Immature natural killer cell (primary cell): ENCODE measurements at regions not wholly inside any gene's neighbourhood (a gene's known extent, or its start where the extent isn't known, plus 50 kb on each side); places are given as distances from the start of the nearest gene placed in this dataset.

Source experiments
- DNase-seq, 3 donors: peaks; one replicate each; pipeline ENCODE4 v3.0.0; 2022; ENCODE audit warnings: mixed read lengths in 1 of 3
- H3K27ac Mint-ChIP-seq, 6 donors: one replicate each; pipeline ENCODE4 v1.8.0; 2020; ENCODE audit warnings: mixed read lengths in 6 of 6, mild to moderate bottlenecking in 5 of 6, inconsistent platforms in 4 of 6, moderate library complexity in 3 of 6
- H3K27me3 Mint-ChIP-seq, 3 donors: one replicate each; pipeline ENCODE4 v1.8.0; 2020 to 2021; ENCODE audit warnings: low read depth in 3 of 3, mild to moderate bottlenecking in 3 of 3, mixed read lengths in 3 of 3, moderate library complexity in 3 of 3, inconsistent platforms in 1 of 3
- H3K36me3 Mint-ChIP-seq, 3 donors: one replicate each; pipeline ENCODE4 v1.8.0; 2020; ENCODE audit warnings: mixed read lengths in 3 of 3, inconsistent platforms in 2 of 3, mild to moderate bottlenecking in 2 of 3
- H3K4me1 Mint-ChIP-seq, 2 donors: one replicate each; pipeline ENCODE4 v1.8.0; 2020; ENCODE audit warnings: inconsistent platforms in 2 of 2, mild to moderate bottlenecking in 2 of 2, mixed read lengths in 2 of 2, moderate library complexity in 1 of 2
- H3K4me3 Mint-ChIP-seq, 5 donors: one replicate each; pipeline ENCODE4 v1.8.0; 2020; ENCODE audit warnings: mild to moderate bottlenecking in 5 of 5, mixed read lengths in 5 of 5, inconsistent platforms in 3 of 5, moderate library complexity in 3 of 5
- H3K9me3 Mint-ChIP-seq, 6 donors: one replicate each; pipeline ENCODE4 v1.8.0; 2020; ENCODE audit warnings: mild to moderate bottlenecking in 6 of 6, mixed read lengths in 6 of 6, inconsistent platforms in 4 of 6, moderate library complexity in 3 of 6

DNA sequence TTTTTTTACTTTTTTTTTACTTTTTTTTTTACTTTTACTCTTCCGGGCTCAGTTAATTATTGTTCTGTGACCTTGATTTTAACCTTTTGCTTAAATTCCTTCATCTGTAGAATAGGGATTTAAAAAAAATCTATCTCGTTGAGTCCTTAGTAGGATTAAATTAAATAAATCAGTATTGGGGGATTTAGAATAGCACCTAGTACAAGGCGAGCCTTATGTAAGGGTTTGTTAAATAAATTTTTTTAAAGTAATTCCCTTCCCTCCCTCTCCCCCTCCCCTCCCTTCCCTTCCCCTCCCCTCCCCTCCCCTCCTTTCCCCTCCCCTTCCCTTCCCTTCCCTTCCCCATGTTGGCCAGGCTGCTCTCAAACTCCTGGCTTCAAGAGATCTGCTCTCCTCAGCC, 287.2 kb upstream of the KCNH8 start:
- peaks cover 0 to 4% (median 0%) of the 10 kb centered on the region in 6 donors for H3K9me3 Mint-ChIP-seq
- DNase-seq, result no peak
- no peaks in the 10 kb centered on the region for H3K36me3 Mint-ChIP-seq
- H3K27ac Mint-ChIP-seq, result no peak overlapping the region
- H3K4me3 Mint-ChIP-seq, result no peak overlapping the region
- H3K4me1 Mint-ChIP-seq, result no peaks in the 10 kb centered on the region
- H3K27me3 Mint-ChIP-seq, result peaks cover 0 to 8% (median 6%) of the 10 kb centered on the region in 3 donors

DNA sequence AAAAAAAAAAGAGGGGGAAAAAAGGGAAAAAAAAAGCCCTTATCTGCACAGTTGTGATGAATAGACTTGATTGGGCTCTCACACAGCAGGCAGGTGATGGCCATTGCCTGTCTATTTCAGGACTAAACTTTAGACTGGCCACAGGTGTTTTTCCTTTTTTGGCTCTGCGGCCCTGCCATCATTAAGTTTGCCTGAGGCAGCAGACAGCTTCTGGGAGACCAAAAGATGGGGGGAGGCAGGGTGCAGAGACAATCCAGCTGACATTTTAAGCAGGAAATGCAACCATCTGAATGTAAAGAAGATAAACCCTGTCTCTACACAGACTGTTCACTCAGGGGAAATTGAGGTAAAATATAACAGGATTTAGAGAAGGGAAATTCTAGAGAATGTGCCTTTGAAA, 295.0 kb upstream of the KCNH8 start:
- H3K36me3 Mint-ChIP-seq, result no peaks in the 10 kb centered on the region
- H3K9me3 Mint-ChIP-seq, result no peaks in the 10 kb centered on the region
- no peak overlapping the region for H3K4me3 Mint-ChIP-seq
- no peak for DNase-seq
- no peaks in the 10 kb centered on the region for H3K4me1 Mint-ChIP-seq
- H3K27ac Mint-ChIP-seq, result no peak overlapping the region
- peaks cover 0 to 16% (median 6%) of the 10 kb centered on the region in 3 donors for H3K27me3 Mint-ChIP-seq

DNA sequence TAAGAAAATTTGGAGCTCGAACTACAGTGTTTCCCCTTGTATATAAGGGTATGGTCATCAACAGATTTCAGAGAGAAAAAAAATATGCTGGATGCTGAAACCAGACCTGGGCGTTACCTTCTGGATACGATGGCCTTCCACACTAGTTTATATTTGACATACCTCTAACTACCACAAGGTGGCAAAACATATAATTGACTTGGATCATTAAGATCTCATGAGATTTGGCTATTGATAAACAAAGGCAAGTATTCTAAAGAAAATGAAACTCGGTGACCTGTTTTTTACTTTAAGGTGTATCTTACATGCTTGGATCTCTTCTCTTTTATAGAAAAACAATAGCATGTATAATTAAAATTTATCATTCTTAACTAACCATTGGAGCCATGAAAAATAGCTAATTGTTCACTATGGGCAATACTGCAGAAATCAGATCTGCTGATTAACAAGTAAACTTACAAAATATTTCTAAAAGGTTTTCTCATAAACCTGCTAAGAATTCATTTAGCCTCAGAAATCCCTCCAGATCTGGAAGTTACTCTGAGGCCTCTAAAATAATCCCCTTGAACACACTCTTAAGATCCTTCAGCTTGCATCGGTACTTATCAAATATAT, 300.6 kb upstream of the KCNH8 start:
- no peak overlapping the region for H3K27ac Mint-ChIP-seq
- DNase-seq, result no peak
- H3K4me1 Mint-ChIP-seq, result no peaks in the 10 kb centered on the region
- no peaks in the 10 kb centered on the region for H3K36me3 Mint-ChIP-seq
- no peaks in the 10 kb centered on the region for H3K9me3 Mint-ChIP-seq
- no peak overlapping the region for H3K4me3 Mint-ChIP-seq
- peaks cover 0 to 8% (median 3%) of the 10 kb centered on the region in 3 donors for H3K27me3 Mint-ChIP-seq

DNA sequence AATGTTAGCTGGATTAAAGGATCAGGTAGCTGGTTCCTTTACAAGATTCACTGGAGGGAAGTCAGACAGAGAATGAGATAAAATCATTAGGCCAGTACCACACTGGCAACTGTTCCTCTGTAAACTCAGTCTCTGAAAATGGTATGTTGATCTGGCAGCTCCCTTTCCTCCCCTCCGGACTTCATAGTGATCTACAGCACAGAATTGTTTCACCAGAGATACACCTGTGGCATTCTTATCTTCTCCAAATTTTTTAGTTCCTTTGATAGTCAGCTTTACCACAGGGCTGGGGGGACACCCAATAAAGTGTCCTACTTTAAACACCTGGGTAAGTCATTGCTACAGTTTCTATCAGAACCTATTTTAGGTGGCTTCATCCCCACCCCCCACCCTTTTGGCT, 304.3 kb upstream of the KCNH8 start:
- no peak overlapping the region for H3K27ac Mint-ChIP-seq
- no peaks in the 10 kb centered on the region for H3K9me3 Mint-ChIP-seq

DNA sequence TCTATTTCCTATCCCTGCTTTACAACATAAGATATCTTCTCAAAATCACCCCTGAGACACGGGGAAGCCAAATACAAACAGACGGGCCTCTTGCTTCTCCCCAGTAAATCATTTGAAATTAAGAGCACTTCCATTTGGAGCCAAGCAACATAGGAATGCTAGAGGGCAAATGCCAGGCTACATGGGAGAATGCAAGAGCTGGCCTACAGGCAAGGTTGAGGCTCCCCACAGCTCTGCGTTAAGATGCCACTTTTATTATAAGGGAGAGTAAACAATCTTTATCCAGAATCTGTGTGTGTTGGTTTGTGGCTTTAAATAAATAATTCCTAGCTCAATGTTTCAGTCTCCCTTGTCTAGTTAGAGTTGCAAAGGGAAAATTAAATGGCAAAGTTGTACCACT, 305.1 kb upstream of the KCNH8 start:
- Mint-ChIP-seq H3K27ac (no peak overlapping the region), H3K9me3 (no peaks in the 10 kb centered on the region), H3K4me1 (no peaks in the 10 kb centered on the region), H3K27me3 (peaks cover 0 to 3% (median 0%) of the 10 kb centered on the region in 3 donors), H3K36me3 (no peaks in the 10 kb centered on the region), H3K4me3 (no peak overlapping the region)
- DNase-seq, result no peak

More for the DNA sequence above, 304.3 kb upstream of the KCNH8 start:
- DNase-seq, result no peak
- peaks cover 0 to 3% (median 0%) of the 10 kb centered on the region in 3 donors for H3K27me3 Mint-ChIP-seq
- H3K4me1 Mint-ChIP-seq, result no peaks in the 10 kb centered on the region
- H3K4me3 Mint-ChIP-seq, result no peak overlapping the region
- H3K36me3 Mint-ChIP-seq, result no peaks in the 10 kb centered on the region

DNA sequence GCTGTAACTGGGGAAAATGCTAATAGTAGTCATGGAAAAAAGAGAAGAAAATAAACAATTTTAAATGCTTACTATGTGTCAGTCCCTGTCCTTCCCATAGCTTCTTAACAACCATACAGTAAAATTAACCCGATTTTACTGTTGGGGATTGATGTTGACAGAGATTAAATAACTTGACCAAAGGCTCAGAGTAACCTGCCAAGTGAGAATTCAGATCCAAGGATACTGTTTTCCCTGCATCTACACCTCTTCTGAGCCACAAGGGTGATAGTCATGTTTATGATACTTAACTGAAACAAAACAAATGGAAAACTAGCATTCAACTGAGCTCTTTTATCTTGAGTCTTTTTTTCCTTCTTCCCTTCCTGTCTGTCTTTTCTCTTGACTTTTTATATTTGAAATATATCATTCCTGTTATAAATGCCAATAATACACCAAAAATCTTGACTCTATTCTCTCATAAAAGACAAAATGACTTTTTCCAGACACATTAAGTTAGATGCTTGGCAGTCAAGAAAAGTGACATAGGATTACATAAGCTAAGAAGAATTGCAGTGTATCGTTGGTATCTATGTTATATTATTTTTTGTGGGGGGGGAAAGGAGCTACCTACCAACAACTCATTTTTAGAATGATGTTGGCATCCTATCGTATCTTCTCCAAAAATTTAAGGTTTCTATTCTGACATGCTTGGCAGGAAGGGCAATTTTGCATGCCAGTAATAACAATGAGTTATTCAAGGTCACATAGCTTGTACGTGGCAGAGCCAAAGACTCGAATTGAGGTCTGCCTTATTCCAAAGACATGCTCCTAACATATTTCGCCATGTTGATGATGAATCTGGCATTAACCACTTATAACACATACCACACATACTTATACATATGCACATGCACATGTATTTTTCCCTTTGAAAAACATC, 306.6 kb upstream of the KCNH8 start:
- H3K4me3 Mint-ChIP-seq, result no peak overlapping the region
- H3K27me3 Mint-ChIP-seq, result peaks cover 0 to 3% (median 0%) of the 10 kb centered on the region in 3 donors
- H3K9me3 Mint-ChIP-seq, result no peaks in the 10 kb centered on the region
- no peak for DNase-seq
- no peaks in the 10 kb centered on the region for H3K36me3 Mint-ChIP-seq
- no peaks in the 10 kb centered on the region for H3K4me1 Mint-ChIP-seq
- no peak overlapping the region for H3K27ac Mint-ChIP-seq

DNA sequence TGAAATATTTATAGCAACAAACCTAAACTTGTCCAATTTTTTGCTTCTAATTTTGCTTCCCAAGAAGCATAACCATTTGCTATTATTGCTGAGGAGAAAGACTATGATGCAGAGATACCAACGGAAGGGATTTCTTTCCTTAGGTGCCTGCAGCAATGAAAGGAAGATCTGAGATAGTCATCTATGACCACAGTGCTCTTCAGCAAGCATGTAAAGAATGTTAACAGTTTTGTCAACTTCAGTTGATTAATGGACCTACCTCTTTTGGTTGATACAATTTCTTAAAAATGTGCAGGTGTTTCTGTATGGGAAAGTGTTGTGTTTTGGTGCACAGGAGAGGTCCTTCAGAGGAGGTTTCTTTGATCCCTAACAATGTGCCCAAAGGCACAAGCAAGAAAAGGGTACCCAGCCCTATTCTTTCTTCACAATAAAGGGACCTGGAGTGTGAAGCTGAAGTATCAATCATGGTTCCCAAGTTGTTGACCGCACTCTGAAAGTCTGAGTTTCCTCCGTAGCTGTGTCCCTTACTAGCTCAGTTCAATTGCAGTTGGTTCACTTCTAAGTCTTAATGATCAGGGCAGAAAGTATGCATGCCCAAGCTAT, 307.7 kb upstream of the KCNH8 start:
- no peaks in the 10 kb centered on the region for H3K36me3 Mint-ChIP-seq

DNA sequence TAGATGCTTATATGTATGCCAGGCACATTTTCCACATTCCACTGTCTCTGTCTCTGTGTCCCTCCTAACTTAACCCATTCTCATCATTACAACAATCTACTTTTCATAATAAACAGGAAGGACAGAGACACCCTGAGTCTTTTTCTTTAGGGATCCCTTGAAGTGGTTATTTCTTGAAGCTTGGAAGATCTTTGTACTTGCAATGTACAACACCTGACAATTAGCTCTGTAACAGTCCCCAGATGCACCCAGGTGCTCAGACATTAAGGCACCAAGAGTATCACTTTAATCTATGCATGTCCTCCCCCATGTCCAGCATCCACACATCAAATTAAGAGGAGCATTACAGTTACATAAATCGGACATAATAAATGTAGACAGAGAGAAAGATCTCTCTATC, 309.6 kb upstream of the KCNH8 start:
- Mint-ChIP-seq H3K4me3 (no peak overlapping the region), H3K27ac (no peak overlapping the region), H3K4me1 (no peaks in the 10 kb centered on the region), H3K9me3 (no peaks in the 10 kb centered on the region), H3K36me3 (no peaks in the 10 kb centered on the region), H3K27me3 (peaks cover 0 to 1% (median 0%) of the 10 kb centered on the region in 3 donors)
- DNase-seq, result no peak

More for the DNA sequence above, 307.7 kb upstream of the KCNH8 start:
- Mint-ChIP-seq H3K4me1 (no peaks in the 10 kb centered on the region), H3K27me3 (peaks cover 0 to 2% (median 1%) of the 10 kb centered on the region in 3 donors), H3K4me3 (no peak overlapping the region), H3K9me3 (no peaks in the 10 kb centered on the region), H3K27ac (no peak overlapping the region)
- no peak for DNase-seq

DNA sequence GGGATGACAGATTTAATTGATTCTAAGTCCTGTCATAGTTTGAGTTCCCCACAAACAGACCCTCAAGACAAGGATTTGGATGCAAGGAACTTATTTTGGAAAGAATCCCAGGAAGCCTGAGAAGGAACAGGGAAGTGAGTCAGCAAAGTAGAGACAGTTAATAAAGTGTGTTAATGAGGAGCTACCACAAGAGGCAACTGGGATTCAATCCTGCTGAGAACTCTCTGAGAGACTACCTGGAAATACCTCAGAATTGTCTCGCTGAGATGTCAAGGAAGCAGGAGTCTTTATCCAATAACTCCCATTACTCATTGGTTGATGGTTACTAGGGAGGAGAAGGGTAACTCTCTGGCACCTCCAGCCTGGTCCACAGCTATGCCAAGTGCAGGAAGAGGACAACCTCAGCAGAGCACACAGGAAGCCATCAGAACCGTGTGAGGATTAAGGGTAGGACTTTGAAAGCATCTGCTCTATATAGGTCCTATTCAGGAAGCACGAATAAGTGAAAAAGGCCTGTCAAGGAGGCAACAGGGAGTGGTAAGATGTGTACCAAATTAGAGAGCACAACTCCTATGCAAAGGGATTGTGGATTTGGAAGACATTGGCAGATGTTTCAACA, 311.1 kb upstream of the KCNH8 start:
- DNase-seq, result no peak
- Mint-ChIP-seq H3K27ac (no peak overlapping the region), H3K4me1 (no peaks in the 10 kb centered on the region), H3K27me3 (peaks cover 0 to 1% (median 0%) of the 10 kb centered on the region in 3 donors), H3K9me3 (no peaks in the 10 kb centered on the region), H3K36me3 (no peaks in the 10 kb centered on the region), H3K4me3 (no peak overlapping the region)

DNA sequence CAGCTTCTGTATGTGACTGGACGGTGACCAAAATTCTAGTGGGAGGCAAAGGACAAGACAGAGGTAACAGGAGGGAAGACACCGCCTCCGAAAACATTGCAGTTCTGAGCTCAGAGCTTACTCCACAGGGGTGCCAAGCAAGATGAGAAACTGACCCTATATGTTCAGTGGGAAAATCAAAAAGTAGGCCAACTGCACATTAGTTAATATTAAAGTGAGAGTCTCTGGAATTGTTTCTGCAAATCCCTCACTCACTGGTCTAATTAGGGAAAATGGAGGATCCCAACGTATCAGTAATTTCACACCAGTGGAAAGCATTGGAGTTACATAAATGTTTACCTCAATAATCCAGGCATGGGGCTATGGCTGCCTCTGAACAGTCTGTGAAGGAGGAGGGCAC, 313.3 kb upstream of the KCNH8 start:
- Mint-ChIP-seq H3K27me3 (peaks cover 0 to 3% (median 0%) of the 10 kb centered on the region in 3 donors), H3K9me3 (no peaks in the 10 kb centered on the region), H3K36me3 (no peaks in the 10 kb centered on the region), H3K27ac (no peak overlapping the region), H3K4me3 (no peak overlapping the region), H3K4me1 (peaks cover 2 to 5% of the 10 kb centered on the region in 2 donors)
- no peak for DNase-seq

DNA sequence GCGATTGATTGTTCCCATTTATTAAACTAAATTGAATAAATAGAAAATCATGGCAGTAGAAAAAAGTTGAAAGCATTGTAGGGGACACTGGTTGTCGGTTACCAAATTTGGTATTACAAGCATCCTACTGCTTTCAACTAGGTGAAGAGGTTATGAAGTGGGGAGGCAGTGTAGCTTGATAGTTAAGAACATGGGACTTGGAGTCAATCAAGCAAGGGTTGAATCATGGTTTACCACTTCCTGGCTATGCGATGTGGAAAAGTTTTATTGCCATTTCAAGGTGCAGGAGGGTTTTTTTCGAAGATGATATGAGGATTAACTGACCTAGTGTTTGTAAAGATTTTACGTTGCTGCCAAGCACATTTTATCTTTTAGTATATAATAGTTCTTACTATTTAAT, 318.2 kb upstream of the KCNH8 start:
- H3K9me3 Mint-ChIP-seq, result no peaks in the 10 kb centered on the region
- no peaks in the 10 kb centered on the region for H3K36me3 Mint-ChIP-seq
- H3K4me3 Mint-ChIP-seq, result no peak overlapping the region
- H3K4me1 Mint-ChIP-seq, result peaks cover 11 to 18% of the 10 kb centered on the region in 2 donors
- H3K27me3 Mint-ChIP-seq, result peaks cover 2 to 5% (median 2%) of the 10 kb centered on the region in 3 donors
- H3K27ac Mint-ChIP-seq, result no peak overlapping the region
- DNase-seq, result no peak

DNA sequence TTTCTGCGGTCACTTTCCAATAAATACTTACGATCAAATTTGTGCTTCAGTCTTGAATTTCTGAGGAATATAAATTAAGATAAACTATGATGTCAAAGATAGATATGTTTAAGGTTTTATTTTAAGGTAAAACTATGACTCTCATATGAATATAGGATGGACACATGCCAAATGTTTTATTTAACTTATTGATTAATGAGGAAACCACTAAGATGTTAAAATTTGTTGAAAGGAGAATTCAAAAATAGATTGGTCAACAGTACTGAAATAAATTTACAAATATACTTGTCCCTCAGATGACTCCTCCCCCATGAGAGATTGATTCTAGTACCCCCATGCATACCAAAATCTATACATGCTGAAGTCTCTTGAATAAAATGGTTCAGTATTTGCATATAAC, 319.7 kb upstream of the KCNH8 start:
- Mint-ChIP-seq H3K36me3 (no peaks in the 10 kb centered on the region), H3K27me3 (peaks cover 2 to 5% (median 2%) of the 10 kb centered on the region in 3 donors), H3K4me3 (no peak overlapping the region), H3K27ac (no peak overlapping the region), H3K9me3 (no peaks in the 10 kb centered on the region), H3K4me1 (peaks cover 11 to 18% of the 10 kb centered on the region in 2 donors)
- DNase-seq, result no peak

DNA sequence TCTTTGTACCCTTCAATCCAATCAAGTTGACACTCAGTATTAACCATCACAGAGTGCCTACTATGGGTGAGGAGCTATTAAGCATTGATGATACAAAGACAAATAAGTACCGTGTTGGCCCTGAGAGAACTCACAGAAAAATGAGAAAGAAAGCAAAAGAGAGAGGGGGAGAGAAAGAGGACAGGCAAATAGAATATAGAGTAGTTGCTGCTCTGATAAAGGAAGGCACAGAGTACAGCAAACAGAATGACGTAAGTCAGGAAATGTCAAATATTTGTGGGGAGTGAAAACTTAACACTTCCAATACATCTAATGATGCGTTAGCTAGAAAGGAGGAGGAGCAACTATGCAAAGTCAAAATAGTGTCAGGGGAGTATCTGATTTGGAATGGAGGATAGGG, 320.6 kb upstream of the KCNH8 start:
- Mint-ChIP-seq H3K27me3 (peaks cover 2 to 5% (median 2%) of the 10 kb centered on the region in 3 donors), H3K4me3 (no peak overlapping the region), H3K4me1 (peaks cover 11 to 18% of the 10 kb centered on the region in 2 donors), H3K36me3 (no peaks in the 10 kb centered on the region), H3K27ac (no peak overlapping the region), H3K9me3 (no peaks in the 10 kb centered on the region)
- no peak for DNase-seq

DNA sequence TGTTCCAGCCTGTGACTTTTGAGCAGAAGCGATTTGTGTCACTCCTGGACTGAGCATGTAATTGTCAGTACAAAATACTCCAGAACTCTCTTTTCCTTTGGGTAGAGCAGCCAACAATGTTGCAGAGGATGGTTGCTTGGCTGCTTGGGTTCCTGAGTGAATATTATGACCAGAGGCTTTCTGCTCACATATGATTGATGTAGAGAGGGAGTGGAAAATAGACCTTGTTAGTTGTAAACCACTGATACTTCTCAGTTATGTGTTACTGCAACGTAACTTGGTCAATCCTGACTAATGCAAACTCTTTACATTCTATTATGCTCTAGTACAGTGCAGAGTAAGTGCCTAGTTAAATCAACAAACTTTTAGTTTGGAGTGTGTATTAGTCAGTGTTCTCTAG, 322.6 kb upstream of the KCNH8 start:
- H3K36me3 Mint-ChIP-seq, result no peaks in the 10 kb centered on the region
- H3K27ac Mint-ChIP-seq, result no peak overlapping the region
- H3K9me3 Mint-ChIP-seq, result no peaks in the 10 kb centered on the region
- H3K27me3 Mint-ChIP-seq, result peaks cover 2 to 5% (median 2%) of the 10 kb centered on the region in 3 donors
- peaks cover 11 to 18% of the 10 kb centered on the region in 2 donors for H3K4me1 Mint-ChIP-seq
- DNase-seq, result no peak
- no peak overlapping the region for H3K4me3 Mint-ChIP-seq
